ENCODE measurements at regions not wholly inside any gene's neighbourhood (a gene's known extent, or its start where the extent isn't known, plus 50 kb on each side); places are given as distances from the start of the nearest gene placed in this dataset.

GRCh38 chr12:66740732-66741131 is 61.9 kb upstream of the GRIP1 start (continued):
- TF ChIP-seq ID3 (CRISPR knock-in tag; IDR thresholded peaks at IDR 0.05) (no peak), ID3 (tag; IDR thresholded peaks at IDR 0.05) (no peak), ZNF785 (CRISPR knock-in tag; IDR thresholded peaks at IDR 0.05) (no peak), ZBTB12 (CRISPR knock-in tag; IDR thresholded peaks at IDR 0.05) (no peak), MAFG (tag; conservative IDR thresholded peaks at IDR 0.05) (no peak)
- TF ChIP-seq, protein P1, sequence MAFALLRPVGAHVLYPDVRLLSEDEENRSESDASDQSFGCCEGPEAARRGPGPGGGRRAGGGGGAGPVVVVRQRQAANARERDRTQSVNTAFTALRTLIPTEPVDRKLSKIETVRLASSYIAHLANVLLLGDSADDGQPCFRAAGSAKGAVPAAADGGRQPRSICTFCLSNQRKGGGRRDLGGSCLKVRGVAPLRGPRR (CRISPR knock-in tag; IDR thresholded peaks at IDR 0.05), result no peak

- Histone ChIP-seq H3K9ac (ENCODE audit: insufficient read depth in 1 of 2, low read depth in 2 of 2, low read length in 2 of 2) (no peak overlapping the region), H3K27me3 (ENCODE audit: control insufficient read depth in 2 of 2, insufficient read depth in 2 of 2, low read length in 2 of 2) (no peaks in the 10 kb centered on the region), H3K9me1 (ENCODE audit: control insufficient read depth, insufficient read depth, low read length) (no peaks in the 10 kb centered on the region), H3K27ac (ENCODE audit: extremely low read depth, low read depth, low read length) (no peak overlapping the region), H4K20me1 (replicated peaks; ENCODE audit: control insufficient read depth, insufficient read depth, low read length) (no peaks in the 10 kb centered on the region), H3K4me2 (ENCODE audit: insufficient read depth, low read length) (no peak overlapping the region), H3K9me3 (replicated peaks; ENCODE audit: control insufficient read depth, insufficient read depth, low read depth, low read length) (no peaks in the 10 kb centered on the region), H3K79me2 (ENCODE audit: control insufficient read depth, insufficient read depth, low read length) (no peaks in the 10 kb centered on the region), H3K36me3 (ENCODE audit: control insufficient read depth, insufficient read depth, low read length) (no peaks in the 10 kb centered on the region), H2AFZ (ENCODE audit: low read depth, low read length) (no peak overlapping the region), H3K4me1 (replicated peaks in 1 of 2; ENCODE audit: control insufficient read depth in 2 of 2, insufficient read depth in 2 of 2, low read length in 2 of 2) (no peaks in the 10 kb centered on the region), H3K4me3 (no peak overlapping the region)
- no peak for TF ChIP-seq GATA2 (CRISPR knock-in tag; IDR thresholded peaks at IDR 0.05)
- TF ChIP-seq, protein P2, sequence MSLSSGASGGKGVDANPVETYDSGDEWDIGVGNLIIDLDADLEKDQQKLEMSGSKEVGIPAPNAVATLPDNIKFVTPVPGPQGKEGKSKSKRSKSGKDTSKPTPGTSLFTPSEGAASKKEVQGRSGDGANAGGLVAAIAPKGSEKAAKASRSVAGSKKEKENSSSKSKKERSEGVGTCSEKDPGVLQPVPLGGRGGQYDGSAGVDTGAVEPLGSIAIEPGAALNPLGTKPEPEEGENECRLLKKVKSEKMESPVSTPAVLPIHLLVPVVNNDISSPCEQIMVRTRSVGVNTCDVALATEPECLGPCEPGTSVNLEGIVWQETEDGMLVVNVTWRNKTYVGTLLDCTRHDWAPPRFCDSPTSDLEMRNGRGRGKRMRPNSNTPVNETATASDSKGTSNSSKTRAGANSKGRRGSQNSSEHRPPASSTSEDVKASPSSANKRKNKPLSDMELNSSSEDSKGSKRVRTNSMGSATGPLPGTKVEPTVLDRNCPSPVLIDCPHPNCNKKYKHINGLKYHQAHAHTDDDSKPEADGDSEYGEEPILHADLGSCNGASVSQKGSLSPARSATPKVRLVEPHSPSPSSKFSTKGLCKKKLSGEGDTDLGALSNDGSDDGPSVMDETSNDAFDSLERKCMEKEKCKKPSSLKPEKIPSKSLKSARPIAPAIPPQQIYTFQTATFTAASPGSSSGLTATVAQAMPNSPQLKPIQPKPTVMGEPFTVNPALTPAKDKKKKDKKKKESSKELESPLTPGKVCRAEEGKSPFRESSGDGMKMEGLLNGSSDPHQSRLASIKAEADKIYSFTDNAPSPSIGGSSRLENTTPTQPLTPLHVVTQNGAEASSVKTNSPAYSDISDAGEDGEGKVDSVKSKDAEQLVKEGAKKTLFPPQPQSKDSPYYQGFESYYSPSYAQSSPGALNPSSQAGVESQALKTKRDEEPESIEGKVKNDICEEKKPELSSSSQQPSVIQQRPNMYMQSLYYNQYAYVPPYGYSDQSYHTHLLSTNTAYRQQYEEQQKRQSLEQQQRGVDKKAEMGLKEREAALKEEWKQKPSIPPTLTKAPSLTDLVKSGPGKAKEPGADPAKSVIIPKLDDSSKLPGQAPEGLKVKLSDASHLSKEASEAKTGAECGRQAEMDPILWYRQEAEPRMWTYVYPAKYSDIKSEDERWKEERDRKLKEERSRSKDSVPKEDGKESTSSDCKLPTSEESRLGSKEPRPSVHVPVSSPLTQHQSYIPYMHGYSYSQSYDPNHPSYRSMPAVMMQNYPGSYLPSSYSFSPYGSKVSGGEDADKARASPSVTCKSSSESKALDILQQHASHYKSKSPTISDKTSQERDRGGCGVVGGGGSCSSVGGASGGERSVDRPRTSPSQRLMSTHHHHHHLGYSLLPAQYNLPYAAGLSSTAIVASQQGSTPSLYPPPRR (CRISPR knock-in tag; IDR thresholded peaks at IDR 0.05; ENCODE audit: borderline replicate concordance), result no peak
- TF ChIP-seq, protein P3, sequence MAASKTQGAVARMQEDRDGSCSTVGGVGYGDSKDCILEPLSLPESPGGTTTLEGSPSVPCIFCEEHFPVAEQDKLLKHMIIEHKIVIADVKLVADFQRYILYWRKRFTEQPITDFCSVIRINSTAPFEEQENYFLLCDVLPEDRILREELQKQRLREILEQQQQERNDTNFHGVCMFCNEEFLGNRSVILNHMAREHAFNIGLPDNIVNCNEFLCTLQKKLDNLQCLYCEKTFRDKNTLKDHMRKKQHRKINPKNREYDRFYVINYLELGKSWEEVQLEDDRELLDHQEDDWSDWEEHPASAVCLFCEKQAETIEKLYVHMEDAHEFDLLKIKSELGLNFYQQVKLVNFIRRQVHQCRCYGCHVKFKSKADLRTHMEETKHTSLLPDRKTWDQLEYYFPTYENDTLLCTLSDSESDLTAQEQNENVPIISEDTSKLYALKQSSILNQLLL (CRISPR knock-in tag; IDR thresholded peaks at IDR 0.05; ENCODE audit: borderline replicate concordance), result no peak
- no peak for TF ChIP-seq DDX20 (tag; IDR thresholded peaks at IDR 0.05; ENCODE audit: low read depth)
- in situ Hi-C loops (cut with MboI), result no loop called here
- intact Hi-C loops (cut with micrococcal nuclease), result no loop called here
- ATAC-seq (no peak), DNase-seq (ENCODE audit: extremely low read depth in 1 of 4, low spot score in 3 of 4) (no peak), FAIRE-seq (no peak)
- BruUV-seq (replicated peaks), result no TSS peak
- CTCF ChIA-PET (ENCODE audit: low intra/inter-chr PET ratio), result no interaction called here
- POLR2A ChIA-PET, result no interaction called here
These were observed 63.0 kb upstream of the GRIP1 start for GRCh38 chr12:66741919-66742318.

Data from K562 (cell line).